Caco-2 (cell line): ENCODE measurements at regions not wholly inside any gene's neighbourhood (a gene's known extent, or its start where the extent isn't known, plus 50 kb on each side); places are given as distances from the start of the nearest gene placed in this dataset.

Experiments used
- BruUV-seq: library from RNA; stranded (reverse); fragments of 400-500 nt; replicated peaks from 2 replicates; lab custom pipeline; 2021; lab: Mats Ljungman, UMichigan
- CTCF ChIA-PET: fragments of 300-600 bp; sonication (Branson Sonifier 250); formaldehyde crosslinking; loops from one replicate; lab custom pipeline; 2022; ENCODE audit warnings: antibody characterized with exemption; lab: Charles Lee
- POLR2A ChIA-PET: fragments of 300-600 bp; sonication (Branson Sonifier 250); formaldehyde crosslinking; loops from one replicate; lab custom pipeline; 2022; ENCODE audit warnings: antibody characterized with exemption; lab: Charles Lee
- DNase-seq, 2 experiments: peaks; one replicate each; pipeline versions ENCODE4 v3.0.0 to v3.0.0-alpha.2; 2020 to 2022
- H3K27me3 ChIP-seq: replicated peaks from 2 replicates; pipeline ENCODE4 v1.6.0; 2011; ENCODE audit warnings: low read length; ENCODE audit not compliant: control insufficient read depth, insufficient read depth
- H3K36me3 ChIP-seq: 2 replicates; pipeline ENCODE4 v1.5.1; 2011; ENCODE audit warnings: low read length; ENCODE audit not compliant: control insufficient read depth, insufficient read depth
- H3K4me1 ChIP-seq: fragments of 250-450 bp; sonication (Bioruptor Pico); 2 replicates; pipeline ENCODE4 v1.5.1; 2020; ENCODE audit warnings: mild to moderate bottlenecking
- H3K4me3 ChIP-seq: 2 replicates; pipeline ENCODE4 v1.5.1; 2011; ENCODE audit warnings: low read depth, mild to moderate bottlenecking, control low read depth, low read length
- H3K9me3 ChIP-seq: fragments of 250-450 bp; sonication (Bioruptor Pico); 2 replicates; pipeline ENCODE4 v1.5.1; 2020; ENCODE audit warnings: mild to moderate bottlenecking, moderate library complexity
- H3K27ac Mint-ChIP-seq: one replicate; pipeline ENCODE4 v1.8.0; 2022; ENCODE audit warnings: mixed read lengths; ENCODE audit not compliant: unreplicated experiment
- H3K27me3 Mint-ChIP-seq: one replicate; pipeline ENCODE4 v1.8.0; 2022; ENCODE audit warnings: mixed read lengths; ENCODE audit not compliant: insufficient read depth, unreplicated experiment
- H3K36me3 Mint-ChIP-seq: one replicate; pipeline ENCODE4 v1.8.0; 2022; ENCODE audit warnings: mild to moderate bottlenecking, mixed read lengths; ENCODE audit not compliant: insufficient read depth, unreplicated experiment
- H3K4me1 Mint-ChIP-seq: one replicate; pipeline ENCODE4 v1.8.0; 2022; ENCODE audit warnings: low read depth, mixed read lengths; ENCODE audit not compliant: unreplicated experiment
- H3K4me3 Mint-ChIP-seq: one replicate; pipeline ENCODE4 v1.8.0; 2022; ENCODE audit warnings: mild to moderate bottlenecking, moderate library complexity, mixed read lengths; ENCODE audit not compliant: unreplicated experiment
- H3K9me3 Mint-ChIP-seq: one replicate; pipeline ENCODE4 v1.8.0; 2022; ENCODE audit warnings: mixed read lengths; ENCODE audit not compliant: unreplicated experiment
- CTCF ChIP-seq, 2 experiments: fragments of 200-600 bp in 1 of 2; IDR thresholded peaks; 1 replicate in 1 of 2; 2 replicates in 1 of 2; pipeline versions ENCODE4 v1.5.1 to v1.8.0; 2011 to 2022; ENCODE audit warnings: antibody characterized with exemption in 1 of 2, control low read depth in 1 of 2, inconsistent platforms in 1 of 2, low read depth in 1 of 2, low read length in 1 of 2, mild to moderate bottlenecking in 1 of 2, moderate library complexity in 1 of 2; ENCODE audit not compliant: insufficient read depth in 1 of 2, severe bottlenecking in 1 of 2, unreplicated experiment in 1 of 2
- intact Hi-C: fragments of 100-400 bp; cut with micrococcal nuclease; formaldehyde crosslinking; loops from one replicate; pipeline ENCODE4 v1.10.0; 2022; ENCODE audit not compliant: unreplicated experiment

GRCh38 chr2:71826826-71827523, 320.7 kb downstream of the CYP26B1 start:
- H3K36me3 Mint-ChIP-seq, result no peaks in the 10 kb centered on the region
- Histone ChIP-seq H3K36me3 (no peaks in the 10 kb centered on the region), H3K4me3 (no peak overlapping the region), H3K4me1 (0 out of 2 replicates have a peak, but pooled peaks cover 8% of the 10 kb centered on the region), H3K9me3 (0 out of 2 replicates have a peak, but pooled peaks cover 2% of the 10 kb centered on the region), H3K27me3 (no peaks in the 10 kb centered on the region; the same call in 1 of the 2 replicates)
- H3K4me1 Mint-ChIP-seq, result peaks cover 16% of the 10 kb centered on the region
- no peaks in the 10 kb centered on the region for H3K27me3 Mint-ChIP-seq
- H3K4me3 Mint-ChIP-seq, result no peak overlapping the region
- intact Hi-C loops, result no loop called here
- TF ChIP-seq CTCF (IDR thresholded peaks at IDR 0.05; ENCODE audit: insufficient read depth in 1 of 2, low read depth in 1 of 2, low read length in 1 of 2, severe bottlenecking in 1 of 2, unreplicated experiment in 1 of 2), result no peak
- no peak overlapping the region for H3K27ac Mint-ChIP-seq
- peaks cover 9% of the 10 kb centered on the region for H3K9me3 Mint-ChIP-seq
- CTCF ChIA-PET, result no interaction called here
- POLR2A ChIA-PET, result no interaction called here
- DNase-seq, result no peak
- BruUV-seq, result no TSS peak

- Mint-ChIP-seq H3K27me3 (no peaks in the 10 kb centered on the region), H3K4me3 (no peak overlapping the region), H3K27ac (no peak overlapping the region), H3K4me1 (peaks cover 16% of the 10 kb centered on the region), H3K36me3 (no peaks in the 10 kb centered on the region), H3K9me3 (peaks cover 9% of the 10 kb centered on the region)
- 0 out of 2 replicates have a peak, but pooled peaks cover 8% of the 10 kb centered on the region for H3K4me1 ChIP-seq
- H3K9me3 ChIP-seq, result 0 out of 2 replicates have a peak, but pooled peaks cover 2% of the 10 kb centered on the region
- no TSS peak for BruUV-seq
- no peak for DNase-seq
- CTCF ChIA-PET, result interaction anchor here (0.6 kb wide), 1 partner anchor 26 kb away, joined by 5 read pairs; no protein-coding TSS in a partner anchor
- no peak for TF ChIP-seq CTCF (IDR thresholded peaks at IDR 0.05; ENCODE audit: insufficient read depth in 1 of 2, low read depth in 1 of 2, low read length in 1 of 2, severe bottlenecking in 1 of 2, unreplicated experiment in 1 of 2)
- no peaks in the 10 kb centered on the region for H3K36me3 ChIP-seq
- POLR2A ChIA-PET, result no interaction called here
- H3K27me3 ChIP-seq, result no peaks in the 10 kb centered on the region; the same call in 1 of the 2 replicates
- no peak overlapping the region for H3K4me3 ChIP-seq
- intact Hi-C loops, result no loop called here
Measured at GRCh38 chr2:71826299-71826698, 321.4 kb downstream of the CYP26B1 start.

- no peak for TF ChIP-seq CTCF (IDR thresholded peaks at IDR 0.05; ENCODE audit: insufficient read depth in 1 of 2, low read depth in 1 of 2, low read length in 1 of 2, severe bottlenecking in 1 of 2, unreplicated experiment in 1 of 2)
- H3K9me3 Mint-ChIP-seq, result peaks cover 9% of the 10 kb centered on the region
- H3K36me3 Mint-ChIP-seq, result no peaks in the 10 kb centered on the region
- H3K27ac Mint-ChIP-seq, result no peak overlapping the region
- 0 out of 2 replicates have a peak, but pooled peaks cover 2% of the 10 kb centered on the region for H3K9me3 ChIP-seq
- no peaks in the 10 kb centered on the region for H3K27me3 Mint-ChIP-seq
- no peak overlapping the region for H3K4me3 Mint-ChIP-seq
- peaks cover 7% of the 10 kb centered on the region for H3K4me1 Mint-ChIP-seq
- no peak overlapping the region for H3K4me3 ChIP-seq
- H3K4me1 ChIP-seq, result 0 out of 2 replicates have a peak, but pooled peaks cover 2% of the 10 kb centered on the region
- H3K36me3 ChIP-seq, result no peaks in the 10 kb centered on the region
- CTCF ChIA-PET, result no interaction called here
- no peak for DNase-seq
- no TSS peak for BruUV-seq
- intact Hi-C loops, result no loop called here
- H3K27me3 ChIP-seq, result no peaks in the 10 kb centered on the region
- POLR2A ChIA-PET, result no interaction called here
Measured at GRCh38 chr2:71824436-71824835, 323.2 kb downstream of the CYP26B1 start.
